ENCODE measurements at regions not wholly inside any gene's neighbourhood (a gene's known extent, or its start where the extent isn't known, plus 50 kb on each side); places are given as distances from the start of the nearest gene placed in this dataset.

GRCh38 chr14:54325766-54326165 is 71.0 kb upstream of the CDKN3 start:
- no peak for DNase-seq (ENCODE audit: low spot score in 2 of 2)

GRCh38 chr14:54329082-54329695 is 67.6 kb upstream of the CDKN3 start:
- Histone ChIP-seq H3K27ac (no peak overlapping the region), H3K36me3 (no peaks in the 10 kb centered on the region), H3K4me3 (no peak overlapping the region), H3K9me3 (no peaks in the 10 kb centered on the region), H3K4me1 (no peaks in the 10 kb centered on the region), H3K27me3 (no peaks in the 10 kb centered on the region)
- intact Hi-C loops (cut with DNase I; ENCODE audit: low total_unique reads), result no loop called here
- TF ChIP-seq POLR2AphosphoS5 (IDR thresholded peaks at IDR 0.05) (no peak), CTCF (IDR thresholded peaks at IDR 0.05) (peak in 2 of 3 donors; percentile 54 to 63)
- no peak for DNase-seq (ENCODE audit: low spot score in 2 of 2)

More at GRCh38 chr14:54325766-54326165, 71.0 kb upstream of the CDKN3 start:
- Histone ChIP-seq H3K27ac (no peak overlapping the region), H3K9me3 (no peaks in the 10 kb centered on the region), H3K4me1 (no peaks in the 10 kb centered on the region), H3K4me3 (no peak overlapping the region), H3K27me3 (no peaks in the 10 kb centered on the region), H3K36me3 (no peaks in the 10 kb centered on the region)
- intact Hi-C loops (cut with DNase I; ENCODE audit: low total_unique reads), result no loop called here
- TF ChIP-seq POLR2A (IDR thresholded peaks at IDR 0.05) (no peak), CTCF (IDR thresholded peaks at IDR 0.05) (no peak), POLR2AphosphoS5 (IDR thresholded peaks at IDR 0.05) (no peak)

- no peaks in the 10 kb centered on the region for H3K4me1 ChIP-seq
- no peak overlapping the region for H3K27ac ChIP-seq
- no peak for TF ChIP-seq POLR2AphosphoS5 (IDR thresholded peaks at IDR 0.05)
- no peak for TF ChIP-seq CTCF (IDR thresholded peaks at IDR 0.05)
- TF ChIP-seq POLR2A (IDR thresholded peaks at IDR 0.05), result no peak
- intact Hi-C loops (cut with DNase I; ENCODE audit: low total_unique reads), result no loop called here
- no peak overlapping the region for H3K4me3 ChIP-seq
- DNase-seq (ENCODE audit: low spot score in 2 of 2), result no peak
- H3K9me3 ChIP-seq, result no peaks in the 10 kb centered on the region
- H3K27me3 ChIP-seq, result no peaks in the 10 kb centered on the region
- H3K36me3 ChIP-seq, result no peaks in the 10 kb centered on the region
Measured at GRCh38 chr14:54330876-54331275, 65.9 kb upstream of the CDKN3 start.

GRCh38 chr14:54331516-54331915 is 65.3 kb upstream of the CDKN3 start:
- DNase-seq (ENCODE audit: low spot score in 2 of 2), result no peak
- Histone ChIP-seq H3K4me1 (no peaks in the 10 kb centered on the region), H3K27ac (no peak overlapping the region), H3K36me3 (no peaks in the 10 kb centered on the region), H3K9me3 (no peaks in the 10 kb centered on the region), H3K4me3 (no peak overlapping the region), H3K27me3 (no peaks in the 10 kb centered on the region)
- intact Hi-C loops (cut with DNase I; ENCODE audit: low total_unique reads), result no loop called here
- TF ChIP-seq CTCF (IDR thresholded peaks at IDR 0.05) (no peak), POLR2AphosphoS5 (IDR thresholded peaks at IDR 0.05) (no peak)

- TF ChIP-seq POLR2A (IDR thresholded peaks at IDR 0.05) (no peak), POLR2AphosphoS5 (IDR thresholded peaks at IDR 0.05) (no peak), CTCF (IDR thresholded peaks at IDR 0.05) (no peak)
- intact Hi-C loops (cut with DNase I; ENCODE audit: low total_unique reads), result no loop called here
- no peaks in the 10 kb centered on the region for H3K36me3 ChIP-seq
- H3K4me1 ChIP-seq, result no peaks in the 10 kb centered on the region
- no peak overlapping the region for H3K4me3 ChIP-seq
- H3K27me3 ChIP-seq, result no peaks in the 10 kb centered on the region
- no peaks in the 10 kb centered on the region for H3K9me3 ChIP-seq
- H3K27ac ChIP-seq, result no peak overlapping the region
- no peak for DNase-seq (ENCODE audit: low spot score in 2 of 2)
Measured at GRCh38 chr14:54332490-54332889, 64.3 kb upstream of the CDKN3 start.
